ENCODE measurements at regions not wholly inside any gene's neighbourhood (a gene's known extent, or its start where the extent isn't known, plus 50 kb on each side); places are given as distances from the start of the nearest gene placed in this dataset.
A peak's percentile ranks its signal among the peaks of the same experiment; 100 is the strongest.

DNA sequence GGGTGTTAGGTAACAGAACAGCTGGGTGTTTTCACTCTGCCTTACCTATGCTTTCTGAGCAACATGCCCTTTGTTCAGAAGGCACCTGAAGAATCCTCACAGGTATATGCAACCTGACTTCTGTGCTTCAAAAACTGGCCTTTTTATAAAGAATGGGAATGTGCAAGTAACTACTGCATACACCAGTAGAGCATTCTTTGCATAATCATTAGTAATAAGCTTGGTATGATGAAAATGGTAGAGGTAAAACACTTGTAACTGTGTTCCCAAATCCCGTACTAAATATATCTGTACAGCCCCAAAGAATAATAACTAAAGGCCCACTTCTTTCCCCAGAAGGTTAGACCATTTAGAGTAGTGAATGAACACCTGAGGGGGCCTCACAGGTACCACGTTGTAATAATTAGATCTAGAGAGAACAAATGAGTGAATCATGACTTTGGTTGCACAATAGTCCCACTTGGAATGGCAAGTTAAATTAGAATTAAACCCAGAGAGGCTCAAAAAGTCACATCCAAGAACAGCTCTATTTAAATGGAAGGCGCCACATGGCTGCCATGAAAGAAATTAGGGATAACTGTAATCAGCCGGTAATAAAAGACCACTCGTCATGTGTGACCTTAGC lies 413.9 kb downstream of the KLF12 start:
- no peak for ATAC-seq (replicated peaks in 6 of 8)
- H3K4me3 ChIP-seq: no peak overlapping the region
- H3K27ac ChIP-seq: no peak overlapping the region
- WGBS, 10 experiments: 82 to 100% (median 97%) methylated on average over 1 to 5 of the region's 5 CpGs; no CpG with 5 or more reads in 1 of the 10 experiments
- in situ Hi-C loops (cut with MboI; ENCODE audit: low pct_unique_long_range_greater_than_20kb in 2 of 9, low sequenced_read_pairs in 9 of 9, unreplicated experiment in 9 of 9): loop anchor here in 4 of 9 experiments (25.0 kb wide), 2 partner anchors 883 to 908 kb away; no protein-coding TSS in a partner anchor
- peaks cover 3 to 19% of the 10 kb centered on the region in 2 donors for H3K4me1 ChIP-seq (replicated peaks in 1 of 2)

DNA sequence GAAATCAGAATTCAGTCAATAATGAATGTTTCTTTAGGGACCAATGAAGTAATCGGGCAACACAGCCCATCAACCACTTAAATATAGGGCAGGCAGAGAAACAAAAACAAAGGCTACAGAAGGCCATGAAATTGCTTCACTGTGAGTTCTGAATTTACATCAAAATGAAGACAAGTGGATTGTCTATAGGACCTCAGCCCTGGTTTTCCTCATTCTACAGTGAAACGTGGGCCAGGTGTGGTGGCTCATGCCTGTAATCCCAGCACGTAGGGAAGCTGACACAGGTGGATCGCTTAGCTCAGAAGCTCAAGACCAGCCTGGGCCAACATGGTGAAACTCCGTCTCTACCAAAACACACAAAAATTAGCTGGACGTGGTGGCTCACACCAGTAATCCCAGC lies 416.0 kb downstream of the KLF12 start:
- no peak overlapping the region for H3K27ac ChIP-seq
- WGBS, 10 experiments: 33 to 100% (median 81%) methylated on average over 1 to 4 of the region's 6 CpGs
- H3K4me3 ChIP-seq: no peak overlapping the region
- peaks cover 3 to 19% of the 10 kb centered on the region in 2 donors for H3K4me1 ChIP-seq (replicated peaks in 1 of 2)
- no peak for ATAC-seq (replicated peaks in 6 of 8)
- in situ Hi-C loops (cut with MboI; ENCODE audit: low pct_unique_long_range_greater_than_20kb in 2 of 9, low sequenced_read_pairs in 9 of 9, unreplicated experiment in 9 of 9): loop anchor here in 4 of 9 experiments (25.0 kb wide), 2 partner anchors 881 to 906 kb away; no protein-coding TSS in a partner anchor

DNA sequence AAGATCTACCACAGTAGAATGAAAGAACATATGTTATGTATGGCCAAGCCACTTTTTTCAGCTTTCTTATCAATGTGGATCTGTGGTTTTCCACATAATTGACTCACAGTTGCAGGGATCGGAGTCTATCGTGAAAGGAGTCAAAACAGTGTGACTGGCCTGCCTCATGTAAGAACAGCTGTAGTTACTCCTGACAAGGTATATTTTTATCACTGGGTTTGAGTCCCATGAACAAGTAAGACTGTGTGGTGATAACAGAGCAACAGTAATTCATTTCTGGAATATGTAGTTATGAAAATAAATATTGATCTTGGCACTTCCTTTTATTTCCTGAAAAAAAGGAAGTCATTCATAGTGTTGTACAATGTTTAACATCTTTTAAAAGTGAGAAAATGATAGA lies 416.6 kb downstream of the KLF12 start:
- peaks cover 3 to 14% of the 10 kb centered on the region in 2 donors for H3K4me1 ChIP-seq (replicated peaks in 1 of 2)
- in situ Hi-C loops (cut with MboI; ENCODE audit: low pct_unique_long_range_greater_than_20kb in 2 of 9, low sequenced_read_pairs in 9 of 9, unreplicated experiment in 9 of 9): loop anchor here in 4 of 9 experiments (25.0 kb wide), 2 partner anchors 880 to 905 kb away; no protein-coding TSS in a partner anchor
- no peak overlapping the region for H3K4me3 ChIP-seq
- peak in 2 of 8 experiments; percentile 12 to 65 for ATAC-seq (replicated peaks in 6 of 8)
- 6 to 100% (median 73%) methylated on average over 1 to 2 of the region's 2 CpGs; no CpG with 5 or more reads in 3 of the 10 experiments for WGBS, 10 experiments
- H3K27ac ChIP-seq: no peak overlapping the region

DNA sequence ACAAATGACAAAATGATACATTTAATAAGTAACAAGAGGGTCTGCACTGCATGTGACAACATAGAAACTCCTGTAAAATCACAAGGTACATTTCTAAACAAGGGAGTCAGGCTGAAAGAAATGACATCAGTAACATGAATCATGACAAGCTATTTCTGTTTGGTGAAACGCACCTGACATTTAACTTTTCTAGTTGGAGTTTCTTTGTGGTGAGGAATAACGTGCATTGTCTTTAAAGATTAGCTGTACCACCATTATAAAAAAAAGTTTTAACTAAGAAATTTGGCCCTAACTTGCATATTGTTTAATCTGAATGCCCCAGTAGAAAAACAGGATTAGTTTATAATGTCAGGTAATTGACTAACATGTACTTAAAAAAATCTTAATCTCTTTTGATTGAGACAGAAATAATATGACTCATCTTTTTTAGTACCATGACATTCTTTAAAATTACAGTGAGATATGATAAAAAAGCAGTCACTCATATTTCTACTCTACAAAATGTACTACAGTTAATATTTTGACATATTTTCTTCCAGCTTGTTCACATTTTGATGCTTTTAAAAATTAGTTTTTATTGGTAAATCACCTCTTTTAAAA lies 418.2 kb downstream of the KLF12 start:
- H3K4me3 ChIP-seq: no peak overlapping the region
- peaks cover 0 to 5% of the 10 kb centered on the region in 2 donors for H3K4me1 ChIP-seq (replicated peaks in 1 of 2)
- WGBS, 10 experiments: 79 to 100% (median 87%) methylated on average over 1 to 2 of the region's 2 CpGs
- no peak for ATAC-seq (replicated peaks in 6 of 8)
- H3K27ac ChIP-seq: no peak overlapping the region
- in situ Hi-C loops (cut with MboI; ENCODE audit: low pct_unique_long_range_greater_than_20kb in 2 of 9, low sequenced_read_pairs in 9 of 9, unreplicated experiment in 9 of 9): loop anchor here in 4 of 9 experiments (25.0 kb wide), 2 partner anchors 879 to 904 kb away; no protein-coding TSS in a partner anchor

DNA sequence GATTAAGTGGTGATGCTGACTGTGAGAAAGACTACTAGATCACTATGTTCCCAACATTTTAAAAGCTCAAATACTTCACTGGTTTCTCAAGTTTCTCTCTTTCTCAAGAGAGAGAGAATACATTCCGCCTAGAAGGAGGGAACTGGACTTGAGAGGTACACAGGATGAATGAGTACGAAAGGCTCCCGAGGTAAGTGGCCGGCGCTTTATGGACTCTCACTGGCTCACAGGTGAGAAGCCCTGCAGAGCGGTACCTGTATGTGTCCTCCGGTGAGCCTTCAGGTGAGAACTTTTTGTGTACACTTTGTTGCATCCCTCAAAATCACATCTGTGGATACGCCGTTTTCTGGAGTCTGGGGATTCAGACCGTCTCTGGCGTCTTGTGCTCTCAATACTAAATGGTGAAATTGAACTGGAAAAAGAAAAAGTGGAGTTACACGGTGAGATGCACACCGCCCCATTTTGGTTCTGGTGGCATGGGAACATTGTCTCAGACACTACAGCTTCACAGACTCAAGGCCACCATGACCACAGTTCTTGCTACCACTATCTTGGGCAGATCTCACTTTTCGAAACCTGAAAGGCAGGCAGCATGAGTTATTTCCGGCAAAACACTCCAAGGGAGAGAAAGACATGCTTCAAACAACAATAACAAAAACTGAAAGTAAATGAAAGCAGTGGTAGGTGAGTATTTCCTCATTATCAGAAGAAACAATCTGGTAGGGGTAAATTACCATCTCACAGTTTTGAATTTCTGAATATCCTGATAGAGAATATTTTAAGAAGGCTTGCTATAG lies 418.9 kb downstream of the KLF12 start:
- Histone ChIP-seq H3K27ac (no peak overlapping the region), H3K4me3 (no peak overlapping the region), H3K4me1 (replicated peaks in 1 of 2) (peaks cover 0 to 5% of the 10 kb centered on the region in 2 donors)
- WGBS, 10 experiments: 90 to 100% (median 96%) methylated on average over 1 to 15 of the region's 15 CpGs; no CpG with 5 or more reads in 1 of the 10 experiments
- in situ Hi-C loops (cut with MboI; ENCODE audit: low pct_unique_long_range_greater_than_20kb in 2 of 9, low sequenced_read_pairs in 9 of 9, unreplicated experiment in 9 of 9): loop anchor here in 4 of 9 experiments (25.0 kb wide), 2 partner anchors 878 to 903 kb away; no protein-coding TSS in a partner anchor
- no peak for ATAC-seq (replicated peaks in 6 of 8)

DNA sequence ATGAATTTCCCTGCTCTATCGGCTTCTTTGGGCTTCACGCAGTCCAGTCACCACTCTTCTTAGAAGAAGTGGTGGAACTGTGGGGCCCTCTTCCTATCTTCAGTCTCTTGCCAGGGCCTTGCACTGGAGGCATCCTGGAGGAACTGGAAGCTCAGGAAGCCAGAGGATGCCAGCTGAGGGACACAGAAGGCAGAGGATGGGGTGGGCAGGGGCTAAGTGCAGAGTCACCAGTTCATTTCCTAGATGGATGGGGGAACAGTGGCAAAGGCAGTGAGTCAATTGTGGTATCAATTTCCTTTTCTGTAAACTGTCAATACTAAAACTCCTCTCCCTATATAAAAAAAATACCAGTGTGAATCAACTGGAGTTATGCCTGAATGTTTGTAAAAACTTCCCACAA lies 419.7 kb downstream of the KLF12 start:
- Histone ChIP-seq H3K4me3 (no peak overlapping the region), H3K4me1 (replicated peaks in 1 of 2) (peaks cover 0 to 5% of the 10 kb centered on the region in 2 donors), H3K27ac (no peak overlapping the region)
- 90 to 100% methylated on average over 1 to 2 of the region's 2 CpGs; no CpG with 5 or more reads in 8 of the 10 experiments for WGBS, 10 experiments
- ATAC-seq (replicated peaks in 6 of 8): no peak
- in situ Hi-C loops (cut with MboI; ENCODE audit: low pct_unique_long_range_greater_than_20kb in 2 of 9, low sequenced_read_pairs in 9 of 9, unreplicated experiment in 9 of 9): loop anchor here in 4 of 9 experiments (25.0 kb wide), 2 partner anchors 877 to 902 kb away; no protein-coding TSS in a partner anchor

DNA sequence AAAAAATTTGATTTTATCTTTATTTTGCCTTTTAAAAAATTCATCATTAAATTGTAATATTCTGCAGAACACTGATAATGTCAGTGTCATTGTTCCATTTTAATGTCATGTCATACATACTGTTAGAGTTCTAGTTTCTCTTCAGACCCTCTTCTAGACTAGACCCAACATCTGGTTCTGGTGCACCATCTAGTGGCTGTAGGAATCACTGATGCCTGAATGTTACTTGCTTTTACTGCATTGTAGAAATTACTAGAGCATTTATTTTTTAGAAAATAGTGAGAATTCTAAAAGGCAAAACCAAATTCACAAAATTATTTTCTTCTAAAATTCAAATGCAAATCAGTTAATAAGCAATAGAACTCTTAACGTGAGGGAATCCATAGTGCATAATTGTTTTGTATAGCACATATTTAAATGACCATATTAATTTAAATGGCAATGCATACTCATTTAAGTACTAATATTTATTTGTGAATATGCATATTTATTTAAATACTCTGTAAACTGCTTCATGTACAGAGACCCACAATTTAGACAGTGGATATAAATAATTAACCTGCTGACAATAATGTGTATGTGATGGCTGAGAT lies 425.7 kb downstream of the KLF12 start:
- Histone ChIP-seq H3K27ac (no peak overlapping the region), H3K4me1 (replicated peaks in 1 of 2) (no peaks in the 10 kb centered on the region), H3K4me3 (no peak overlapping the region)
- in situ Hi-C loops (cut with MboI; ENCODE audit: low pct_unique_long_range_greater_than_20kb in 2 of 9, low sequenced_read_pairs in 9 of 9, unreplicated experiment in 9 of 9): loop anchor here in 4 of 9 experiments (25.0 kb wide), 2 partner anchors 871 to 896 kb away; no protein-coding TSS in a partner anchor
- peak; percentile 76 to 94 (median 88) for ATAC-seq (replicated peaks in 6 of 8)
- 0 to 17% (median 0%) methylated on average over 1 of the region's 1 CpG; no CpG with 5 or more reads in 1 of the 10 experiments for WGBS, 10 experiments

DNA sequence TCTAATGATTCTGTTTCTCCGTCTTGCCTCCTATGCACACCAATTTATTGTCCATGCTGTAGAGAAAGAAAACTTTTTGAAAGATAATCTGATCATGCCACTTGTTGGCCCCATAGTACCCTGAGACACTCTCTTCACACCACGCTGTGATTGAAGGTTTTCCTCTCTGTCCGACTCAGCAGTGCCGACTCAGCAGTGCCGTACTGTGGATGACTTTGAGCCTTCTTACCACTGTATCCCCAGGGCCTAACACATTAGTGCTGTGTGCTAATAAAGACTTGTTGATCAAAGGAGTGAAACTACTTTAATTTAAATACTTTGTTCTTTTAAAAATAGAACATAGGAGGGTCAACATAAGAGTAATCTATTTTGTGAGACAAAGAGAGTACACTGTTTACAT lies 429.6 kb downstream of the KLF12 start:
- WGBS, 10 experiments: 78 to 100% (median 93%) methylated on average over 1 to 5 of the region's 5 CpGs
- in situ Hi-C loops (cut with MboI; ENCODE audit: low pct_unique_long_range_greater_than_20kb in 2 of 9, low sequenced_read_pairs in 9 of 9, unreplicated experiment in 9 of 9): loop anchor here in 4 of 9 experiments (25.0 kb wide), 2 partner anchors 867 to 892 kb away; no protein-coding TSS in a partner anchor
- no peak overlapping the region for H3K27ac ChIP-seq
- no peak overlapping the region for H3K4me3 ChIP-seq
- ATAC-seq (replicated peaks in 6 of 8): no peak
- no peaks in the 10 kb centered on the region for H3K4me1 ChIP-seq (replicated peaks in 1 of 2)

DNA sequence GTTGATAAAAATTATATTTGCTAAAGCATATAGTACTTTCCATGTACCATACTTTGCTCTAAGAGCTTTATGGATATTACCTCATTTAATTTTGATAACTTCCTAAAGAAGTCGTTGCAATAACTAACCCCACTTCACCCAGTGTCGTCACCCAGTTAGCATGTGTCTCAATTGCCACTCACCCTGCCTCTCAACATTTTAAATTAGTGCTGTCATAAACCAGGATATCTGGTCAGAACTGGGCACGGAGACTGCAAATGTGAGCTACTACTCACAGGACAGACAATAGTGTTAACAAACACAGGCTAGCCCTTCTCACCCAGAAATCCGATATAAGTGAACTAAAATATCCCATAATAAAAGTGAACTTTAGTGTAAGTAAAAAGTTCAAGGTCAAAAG lies 430.6 kb downstream of the KLF12 start:
- WGBS, 10 experiments: 80 to 100% (median 93%) methylated on average over 1 to 4 of the region's 4 CpGs; no CpG with 5 or more reads in 1 of the 10 experiments
- Histone ChIP-seq H3K4me3 (no peak overlapping the region), H3K4me1 (replicated peaks in 1 of 2) (no peaks in the 10 kb centered on the region), H3K27ac (no peak overlapping the region)
- in situ Hi-C loops (cut with MboI; ENCODE audit: low pct_unique_long_range_greater_than_20kb in 2 of 9, low sequenced_read_pairs in 9 of 9, unreplicated experiment in 9 of 9): loop anchor here in 4 of 9 experiments (25.0 kb wide), 2 partner anchors 866 to 891 kb away; no protein-coding TSS in a partner anchor
- ATAC-seq (replicated peaks in 6 of 8): no peak

DNA sequence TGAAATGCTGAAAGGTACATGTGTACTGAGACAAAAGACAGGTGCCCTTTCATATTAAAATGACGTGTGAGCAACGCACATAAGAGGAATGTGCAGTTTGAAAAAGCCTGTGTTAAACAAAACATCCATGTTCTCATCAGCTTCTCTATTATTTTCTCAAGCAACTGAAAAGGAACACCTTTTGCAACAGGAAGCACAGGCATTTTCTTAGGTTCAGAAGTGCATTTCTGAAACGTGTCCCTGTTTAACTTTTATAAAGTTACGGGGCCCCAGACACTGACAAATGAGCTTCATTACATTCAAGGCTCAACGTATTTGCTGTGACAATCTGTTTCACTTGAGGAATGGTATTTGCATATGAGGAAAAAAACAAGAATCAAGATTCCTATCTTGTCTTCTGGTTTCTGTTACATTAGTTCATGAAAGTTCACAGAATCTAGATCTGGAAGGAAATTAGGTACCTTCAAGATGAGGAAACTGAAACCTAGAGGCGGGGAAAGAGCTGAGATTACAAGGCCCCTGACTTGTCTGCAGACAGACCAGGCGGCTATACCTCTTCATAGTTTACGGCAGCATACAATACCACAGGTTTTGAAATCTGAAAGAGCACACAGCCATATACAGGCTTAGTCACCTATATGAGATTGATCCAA lies 431.7 kb downstream of the KLF12 start:
- Histone ChIP-seq H3K4me1 (replicated peaks in 1 of 2) (no peaks in the 10 kb centered on the region), H3K4me3 (no peak overlapping the region), H3K27ac (no peak overlapping the region)
- 41 to 100% (median 61%) methylated on average over 4 to 8 of the region's 8 CpGs for WGBS, 10 experiments
- ATAC-seq (replicated peaks in 6 of 8): peak in 1 of 8 experiments; percentile 57
- in situ Hi-C loops (cut with MboI; ENCODE audit: low pct_unique_long_range_greater_than_20kb in 2 of 9, low sequenced_read_pairs in 9 of 9, unreplicated experiment in 9 of 9): loop anchor here in 4 of 9 experiments (25.0 kb wide), 2 partner anchors 865 to 890 kb away; no protein-coding TSS in a partner anchor

DNA sequence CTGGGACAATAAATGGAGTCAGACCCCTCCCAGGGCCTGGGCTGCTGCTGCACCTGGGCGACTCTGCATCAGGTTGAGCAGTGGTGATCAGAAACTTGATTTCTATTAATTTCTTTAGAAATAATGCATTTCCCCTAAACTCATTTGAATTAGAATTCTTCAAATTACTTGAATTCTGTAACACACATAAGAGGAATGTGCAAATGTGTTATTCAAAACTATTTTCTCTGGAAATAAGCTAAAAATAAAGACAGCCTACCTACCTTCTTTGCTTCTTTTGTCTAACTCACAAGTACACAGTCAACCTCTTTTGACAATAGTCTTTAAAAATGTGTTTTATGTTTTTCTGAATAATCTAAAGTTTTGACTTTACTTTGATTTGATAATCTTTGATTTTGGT lies 433.0 kb downstream of the KLF12 start:
- Histone ChIP-seq H3K27ac (no peak overlapping the region), H3K4me1 (replicated peaks in 1 of 2) (no peaks in the 10 kb centered on the region), H3K4me3 (no peak overlapping the region)
- in situ Hi-C loops (cut with MboI; ENCODE audit: low pct_unique_long_range_greater_than_20kb in 2 of 9, low sequenced_read_pairs in 9 of 9, unreplicated experiment in 9 of 9): loop anchor here in 4 of 9 experiments (25.0 kb wide), 2 partner anchors 864 to 889 kb away; no protein-coding TSS in a partner anchor
- peak in 3 of 8 experiments; percentile 47 to 79 (median 76) for ATAC-seq (replicated peaks in 6 of 8)
- 0 to 100% (median 100%) methylated on average over 1 of the region's 1 CpG; no CpG with 5 or more reads in 3 of the 10 experiments for WGBS, 10 experiments

DNA sequence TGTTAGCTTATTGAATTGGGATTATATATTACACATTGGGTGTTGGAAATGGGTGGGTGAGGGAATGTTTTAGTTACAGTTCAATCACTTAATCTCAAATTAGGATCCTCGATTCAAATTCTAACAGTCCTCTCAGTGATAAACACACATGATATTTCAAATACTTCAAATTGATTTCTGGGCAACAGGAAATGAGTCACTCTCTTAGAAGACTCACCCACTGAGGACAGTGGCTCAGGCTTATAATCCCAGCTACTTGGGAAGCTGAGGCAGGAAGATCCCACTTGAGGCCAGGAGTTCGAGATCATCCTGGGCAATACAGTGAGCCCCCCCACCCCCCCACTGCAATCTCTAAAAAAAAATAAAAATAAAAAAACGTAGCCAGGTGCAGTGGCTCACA lies 435.3 kb downstream of the KLF12 start:
- 80 to 100% (median 88%) methylated on average over 1 to 2 of the region's 3 CpGs; no CpG with 5 or more reads in 5 of the 10 experiments for WGBS, 10 experiments
- Histone ChIP-seq H3K4me3 (no peak overlapping the region), H3K4me1 (replicated peaks in 1 of 2) (no peaks in the 10 kb centered on the region), H3K27ac (no peak overlapping the region)
- ATAC-seq (replicated peaks in 6 of 8): peak in 1 of 8 experiments; percentile 29
- in situ Hi-C loops (cut with MboI; ENCODE audit: low pct_unique_long_range_greater_than_20kb in 2 of 9, low sequenced_read_pairs in 9 of 9, unreplicated experiment in 9 of 9): loop anchor here in 1 of 9 experiments (25.0 kb wide), 1 partner anchor 887 kb away; no protein-coding TSS in a partner anchor
